22Rv1 (cell line): ENCODE measurements at regions not wholly inside any gene's neighbourhood (a gene's known extent, or its start where the extent isn't known, plus 50 kb on each side); places are given as distances from the start of the nearest gene placed in this dataset.

Experiments used
- H3K27ac ChIP-seq: fragments of 450-650 bp; 2 replicates; pipeline ENCODE4 v1.5.1; 2017
- CTCF ChIP-seq: fragments of 450-650 bp; IDR thresholded peaks from 2 replicates; pipeline ENCODE4 v1.5.1; 2017; ENCODE audit warnings: mild to moderate bottlenecking
- ZFX ChIP-seq: fragments of 450-650 bp; IDR thresholded peaks from 2 replicates; pipeline ENCODE4 v1.6.1; 2017; ENCODE audit warnings: antibody characterized with exemption, borderline replicate concordance

- no peak overlapping the region for H3K27ac ChIP-seq
- TF ChIP-seq CTCF (no peak), ZFX (no peak)
These were observed 312.4 kb upstream of the ECI2 start for GRCh38 chr6:4447639-4448330.

- TF ChIP-seq CTCF, result no peak
- TF ChIP-seq ZFX, result no peak
- H3K27ac ChIP-seq, result no peak overlapping the region
These were observed 311.6 kb upstream of the ECI2 start for GRCh38 chr6:4446982-4447381.

- H3K27ac ChIP-seq, result no peak overlapping the region
- TF ChIP-seq CTCF, result no peak
- no peak for TF ChIP-seq ZFX
These were observed 306.6 kb upstream of the ECI2 start for GRCh38 chr6:4441981-4442434.

GRCh38 chr6:4439159-4439558 is 303.8 kb upstream of the ECI2 start:
- no peak overlapping the region for H3K27ac ChIP-seq
- no peak for TF ChIP-seq ZFX
- TF ChIP-seq CTCF, result no peak

- H3K27ac ChIP-seq, result no peak overlapping the region
- TF ChIP-seq ZFX, result no peak
- no peak for TF ChIP-seq CTCF
These were observed 302.0 kb upstream of the ECI2 start for GRCh38 chr6:4437342-4437741.

- H3K27ac ChIP-seq, result no peak overlapping the region
- TF ChIP-seq ZFX (no peak), CTCF (no peak)
These were observed 300.6 kb upstream of the ECI2 start for GRCh38 chr6:4435981-4436445.

GRCh38 chr6:4434655-4435054 is 299.3 kb upstream of the ECI2 start:
- no peak overlapping the region for H3K27ac ChIP-seq

More at GRCh38 chr6:4434655-4435054, 299.3 kb upstream of the ECI2 start:
- TF ChIP-seq CTCF (no peak), ZFX (no peak)
